GM18511 (cell line): ENCODE measurements at regions not wholly inside any gene's neighbourhood (a gene's known extent, or its start where the extent isn't known, plus 50 kb on each side); places are given as distances from the start of the nearest gene placed in this dataset.

Experiments
- ATAC-seq: cut with Tn5 transposase; IDR thresholded peaks from one replicate; pipeline ENCODE4 v1.9.1; 2021; ENCODE audit warnings: mild to moderate bottlenecking, moderate library complexity; ENCODE audit not compliant: unreplicated experiment

DNA sequence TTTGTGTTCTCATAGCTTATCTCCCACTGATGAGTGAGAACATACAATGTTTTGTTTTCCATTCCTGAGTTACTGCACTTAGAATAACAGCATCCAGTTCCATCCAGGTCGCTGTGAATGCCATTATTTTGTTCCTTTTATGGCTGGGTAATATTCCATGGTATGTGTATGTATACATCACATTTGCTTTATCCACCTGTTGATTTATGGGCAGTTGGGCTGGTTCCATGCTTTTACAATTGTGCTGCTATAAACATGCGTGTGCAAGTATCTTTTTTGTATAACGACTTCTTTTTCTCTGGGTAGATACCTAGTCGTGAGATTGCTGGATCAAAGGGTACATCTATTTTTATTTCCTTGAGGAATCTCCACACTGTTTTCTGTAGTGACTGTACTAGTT lies 74.8 kb downstream of the ZNF280B start:
- no peak for ATAC-seq
